GM18870 (cell line): ENCODE measurements at regions not wholly inside any gene's neighbourhood (a gene's known extent, or its start where the extent isn't known, plus 50 kb on each side); places are given as distances from the start of the nearest gene placed in this dataset.

Experiments used
- ATAC-seq: cut with Tn5 transposase; IDR thresholded peaks from one replicate; pipeline ENCODE4 v1.9.1; 2021; ENCODE audit warnings: moderate library complexity; ENCODE audit not compliant: unreplicated experiment

- ATAC-seq = no peak
These were observed 327.2 kb upstream of the ZFP64 start for GRCh38 chr20:52518735-52519134.

DNA sequence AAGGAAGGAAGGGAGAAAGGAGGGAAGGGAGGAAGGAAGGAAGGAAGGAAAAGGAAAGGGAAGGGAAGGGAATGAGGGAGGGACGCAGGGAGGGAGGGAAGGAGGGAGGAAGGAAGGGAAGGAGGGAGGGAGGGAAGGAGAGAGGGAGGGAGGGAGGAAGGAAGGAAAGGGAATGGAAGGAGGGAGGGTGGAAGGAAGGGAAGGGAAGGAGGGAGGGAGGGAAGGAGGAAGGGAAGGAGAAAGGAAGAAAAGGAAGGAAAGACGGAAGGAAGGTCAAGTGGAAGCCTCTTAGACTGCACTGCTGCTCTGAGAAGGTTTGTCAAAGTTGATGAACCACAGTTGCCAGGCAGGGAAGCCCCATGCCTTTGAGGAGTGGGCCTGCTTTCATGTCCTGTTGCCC, 324.3 kb upstream of the ZFP64 start:
- ATAC-seq = no peak

- ATAC-seq = no peak
These were observed 308.6 kb upstream of the ZFP64 start for GRCh38 chr20:52500157-52500556.

DNA sequence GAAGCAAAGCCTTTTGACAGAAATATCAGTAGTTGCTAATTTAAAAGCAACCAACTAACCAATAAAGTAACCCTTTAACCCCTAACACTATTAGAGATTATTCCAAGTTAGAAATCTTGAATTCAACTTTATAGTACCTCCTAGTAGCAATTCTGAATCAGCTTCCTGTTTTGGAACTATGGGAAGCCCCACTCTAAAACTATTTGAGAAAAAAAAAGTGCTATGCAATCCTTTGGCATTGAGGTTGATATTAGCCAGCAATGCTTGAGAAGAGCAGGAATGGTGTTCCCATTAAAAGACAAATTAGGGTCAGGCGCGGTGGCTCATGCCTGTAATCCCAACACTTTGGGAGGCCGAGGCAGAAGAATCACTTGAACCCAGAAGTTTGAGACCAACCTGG, 306.2 kb upstream of the ZFP64 start:
- no peak for ATAC-seq

- ATAC-seq = no peak
These were observed 304.6 kb upstream of the ZFP64 start for GRCh38 chr20:52496191-52496590.

DNA sequence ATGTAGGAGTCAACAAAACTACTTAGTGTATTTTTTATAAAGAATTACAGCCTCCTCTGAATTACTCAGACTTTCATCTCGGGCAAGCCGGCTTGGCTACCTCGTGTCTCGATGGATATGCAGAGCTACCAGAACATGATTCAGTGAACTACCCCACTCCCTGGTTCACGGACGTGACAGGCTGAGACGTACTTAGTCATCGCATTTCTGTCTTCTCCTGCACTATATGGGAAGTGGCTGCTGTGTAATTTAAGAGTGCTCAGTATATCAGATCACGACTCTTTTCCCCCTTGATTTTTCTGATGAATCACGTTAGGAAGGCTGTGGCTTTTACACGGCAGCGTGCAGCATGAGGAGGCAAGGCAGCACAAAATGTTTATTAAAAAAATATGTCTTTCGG, 302.7 kb upstream of the ZFP64 start:
- no peak for ATAC-seq

DNA sequence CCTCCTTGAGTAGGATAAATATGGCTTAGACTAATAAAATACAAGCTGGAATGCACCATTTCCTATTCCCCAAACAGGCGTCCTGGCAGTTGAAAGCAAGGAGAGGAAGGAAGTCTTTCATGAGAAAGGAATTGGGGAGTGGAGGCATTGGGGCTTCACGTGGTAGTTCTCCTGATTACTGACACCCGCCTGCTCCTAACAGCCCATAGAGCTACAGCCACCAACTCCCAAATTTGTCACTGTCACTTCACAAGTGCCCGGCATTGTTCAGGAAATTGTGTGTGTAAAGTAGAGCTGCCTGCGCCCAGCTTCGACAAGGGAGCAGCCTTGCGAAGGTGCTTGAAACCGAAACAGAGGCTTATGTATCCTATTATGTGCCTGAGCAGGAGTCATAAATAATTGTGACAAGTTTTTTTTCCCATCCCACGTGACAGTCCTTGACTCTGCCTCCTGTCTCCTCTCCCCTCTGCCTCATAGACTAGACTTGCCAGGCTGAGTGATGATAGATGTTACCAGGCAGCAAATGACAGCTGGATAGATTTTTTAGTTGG, 301.7 kb upstream of the ZFP64 start:
- no peak for ATAC-seq

DNA sequence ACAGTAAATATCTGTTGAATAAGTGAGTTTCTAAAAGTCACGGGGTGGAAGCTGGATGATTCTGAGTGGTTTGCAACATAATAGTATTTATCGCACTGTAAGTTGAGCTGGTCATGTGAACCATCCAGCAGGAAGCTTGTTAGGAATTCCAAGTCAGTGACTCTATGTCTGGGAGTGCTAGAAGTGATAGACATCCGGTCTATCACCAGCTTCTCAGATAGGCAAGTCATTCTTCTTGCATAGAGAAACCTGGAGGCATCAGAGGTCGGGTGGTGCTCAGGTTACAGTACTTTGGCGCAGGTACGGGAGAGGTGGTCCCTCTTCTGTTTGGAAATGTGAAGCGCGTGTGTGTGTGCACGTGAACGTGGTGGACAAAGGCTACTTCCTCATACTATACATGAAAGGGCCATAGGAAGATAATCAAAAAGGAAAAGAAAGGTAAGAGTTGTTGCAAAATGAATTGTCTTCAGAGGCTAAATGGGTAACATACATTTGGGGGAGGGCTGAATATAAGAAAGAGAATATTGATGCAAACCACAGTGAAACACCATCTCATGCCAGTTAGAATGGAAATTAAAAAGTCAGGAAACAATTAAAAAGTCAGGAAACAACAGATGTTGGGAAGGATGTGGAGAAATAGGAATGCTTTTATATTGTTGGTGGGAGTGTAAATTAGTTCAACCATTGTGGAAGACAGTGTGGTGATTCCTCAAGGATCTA, 299.3 kb upstream of the ZFP64 start:
- ATAC-seq = no peak

- no peak for ATAC-seq
These were observed 292.9 kb upstream of the ZFP64 start for GRCh38 chr20:52484438-52484837.

DNA sequence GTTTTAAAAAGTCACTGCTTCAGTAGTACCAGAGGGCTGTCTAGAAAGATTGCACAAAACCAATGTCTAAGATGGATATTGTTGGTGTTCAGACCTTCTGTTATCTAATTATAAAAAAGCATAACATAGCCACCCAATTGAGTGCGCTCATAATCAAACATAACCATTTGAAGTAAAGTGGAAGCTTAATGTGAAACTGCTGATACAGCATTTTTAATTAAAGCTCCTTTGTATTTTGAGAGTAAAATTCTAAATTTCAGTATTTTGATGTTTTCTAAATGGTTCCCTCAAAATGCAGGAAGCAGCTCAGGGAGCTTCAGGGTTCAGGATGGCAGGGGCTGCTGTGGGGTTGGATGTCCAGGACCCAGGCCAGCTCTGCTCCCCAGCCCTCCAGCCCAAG, 291.8 kb upstream of the ZFP64 start:
- ATAC-seq = no peak

DNA sequence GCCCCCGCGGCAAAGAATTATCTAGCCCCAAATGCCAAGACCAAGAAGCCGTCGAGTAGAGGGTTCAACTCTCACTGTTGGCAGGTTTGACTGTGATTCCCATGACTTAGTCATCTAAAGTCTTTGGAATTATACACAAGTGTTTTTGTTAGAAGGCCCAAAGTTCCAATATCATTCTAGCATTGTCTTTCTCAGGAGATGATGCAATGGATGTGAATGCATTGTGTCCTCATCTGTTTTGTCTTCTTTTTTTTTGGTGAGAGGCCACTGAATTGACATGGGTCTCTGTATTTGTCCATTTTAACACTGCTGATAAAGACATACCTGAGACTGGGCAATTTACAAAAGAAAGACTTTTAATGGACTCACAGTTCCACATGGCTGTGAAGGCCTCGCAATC, 290.5 kb upstream of the ZFP64 start:
- ATAC-seq = no peak

DNA sequence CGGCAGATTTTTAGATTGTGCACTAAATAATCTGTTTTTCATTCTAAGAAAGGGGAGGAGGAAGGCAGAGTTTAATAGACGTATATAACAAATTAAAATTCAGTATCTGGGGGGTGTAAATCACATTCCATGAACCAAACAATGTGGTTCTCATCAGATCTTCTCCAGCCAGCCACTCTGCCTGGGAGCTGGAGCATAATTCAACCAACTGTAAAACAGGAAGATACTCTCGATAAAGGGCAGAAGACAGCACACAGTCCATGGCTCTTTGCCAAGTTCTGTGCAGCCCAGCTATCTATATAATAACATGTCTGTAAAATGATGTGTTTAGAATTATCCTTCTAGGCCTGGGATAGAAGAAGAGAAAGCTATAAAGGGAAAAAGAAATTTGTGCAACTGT, 289.9 kb upstream of the ZFP64 start:
- no peak for ATAC-seq

DNA sequence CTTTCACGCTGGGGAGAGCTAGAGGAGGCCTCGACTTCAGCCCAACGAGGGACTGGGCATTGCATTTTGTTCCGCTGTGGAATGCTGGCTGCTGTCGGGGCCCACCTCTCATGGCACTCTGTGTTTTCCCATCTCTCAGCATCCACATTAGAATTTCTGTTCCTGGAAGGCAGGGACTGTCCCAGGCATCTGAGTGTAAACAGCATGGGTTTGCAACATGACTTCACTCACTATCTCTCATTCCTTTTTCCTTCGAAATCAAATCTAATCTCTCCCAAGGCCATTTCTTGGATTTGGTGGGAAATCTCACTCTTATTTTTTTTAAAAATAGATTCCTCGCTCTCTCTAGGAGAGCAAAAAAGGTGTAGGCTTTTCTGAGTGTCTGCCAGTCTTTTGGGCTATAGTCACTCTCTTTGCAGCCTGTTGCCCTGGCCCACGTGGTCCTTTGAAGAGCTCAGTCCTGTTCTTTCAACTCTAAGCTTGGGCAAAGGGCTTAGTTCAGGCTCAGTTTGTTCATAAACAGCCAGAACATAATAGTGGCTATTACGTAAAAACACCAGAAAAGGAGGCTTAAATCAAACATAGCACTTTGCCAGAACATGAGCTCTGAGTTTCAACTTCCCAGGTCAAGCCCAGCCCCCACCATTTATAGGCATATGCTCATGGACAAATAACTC, 284.6 kb upstream of the ZFP64 start:
- ATAC-seq = no peak

DNA sequence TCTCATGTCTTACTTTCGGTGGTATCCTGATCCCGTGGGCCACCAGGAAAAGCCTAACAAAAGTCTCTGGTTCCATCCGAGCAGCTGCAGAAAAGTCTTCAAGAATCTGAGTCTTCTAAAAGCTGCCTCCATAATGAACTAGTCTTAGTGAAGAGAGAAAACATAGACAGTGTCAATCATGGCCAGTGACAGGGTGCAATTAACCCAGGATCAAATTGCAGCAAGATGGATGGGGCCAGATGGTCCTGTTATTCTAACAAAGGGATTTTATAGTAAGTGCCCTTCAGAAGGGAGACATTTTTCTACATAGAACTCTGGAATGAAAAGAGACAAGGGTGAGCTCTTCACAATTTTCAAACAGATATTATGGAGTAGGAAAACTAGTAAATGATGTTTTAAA, 281.6 kb upstream of the ZFP64 start:
- no peak for ATAC-seq

GRCh38 chr20:52470561-52470960, 279.0 kb upstream of the ZFP64 start:
- no peak for ATAC-seq

DNA sequence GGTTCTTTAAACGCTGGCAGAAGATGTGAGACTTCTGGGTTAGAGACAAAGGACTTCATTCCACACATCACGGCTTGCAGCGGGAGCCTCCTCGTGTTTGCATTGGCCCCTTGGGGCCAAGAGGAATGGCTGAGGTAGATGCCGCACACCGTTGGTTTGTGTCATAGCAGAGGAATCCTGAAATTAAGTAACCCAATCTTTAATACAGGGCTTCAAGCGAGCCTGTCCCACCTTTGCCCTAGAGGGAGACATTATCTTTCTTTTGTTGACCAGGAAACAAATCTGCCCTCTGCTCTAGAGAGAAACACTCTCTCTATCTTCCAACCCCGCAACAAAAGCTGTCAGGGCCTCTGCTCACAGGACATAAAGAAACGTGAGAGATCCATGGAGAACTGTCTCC, 277.5 kb upstream of the ZFP64 start:
- no peak for ATAC-seq

DNA sequence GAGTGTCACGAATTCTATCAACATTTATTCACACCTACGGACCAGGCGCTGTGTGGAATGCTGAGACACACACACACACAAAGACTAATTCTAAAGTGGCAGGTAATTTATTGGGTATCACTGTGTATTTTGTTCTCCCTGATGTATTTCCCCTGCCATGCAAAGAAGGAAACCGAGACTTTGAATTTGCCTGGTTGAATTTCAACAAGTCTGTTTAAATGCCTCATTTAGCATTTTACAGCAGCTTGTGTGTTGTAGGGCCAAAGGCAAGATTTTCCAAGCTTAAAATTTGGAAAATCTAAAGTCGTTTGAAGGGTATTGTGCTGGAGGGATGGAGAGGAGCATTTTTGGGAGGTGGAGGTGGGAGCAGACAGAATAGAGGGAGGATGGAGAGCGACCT, 274.4 kb upstream of the ZFP64 start:
- ATAC-seq = no peak

- ATAC-seq = no peak
These were observed 270.0 kb upstream of the ZFP64 start for GRCh38 chr20:52461582-52461981.

GRCh38 chr20:52459150-52459549, 267.6 kb upstream of the ZFP64 start:
- ATAC-seq = no peak

GRCh38 chr20:52457826-52458225, 266.2 kb upstream of the ZFP64 start:
- no peak for ATAC-seq

- no peak for ATAC-seq
These were observed 263.1 kb upstream of the ZFP64 start for GRCh38 chr20:52454660-52455059.

DNA sequence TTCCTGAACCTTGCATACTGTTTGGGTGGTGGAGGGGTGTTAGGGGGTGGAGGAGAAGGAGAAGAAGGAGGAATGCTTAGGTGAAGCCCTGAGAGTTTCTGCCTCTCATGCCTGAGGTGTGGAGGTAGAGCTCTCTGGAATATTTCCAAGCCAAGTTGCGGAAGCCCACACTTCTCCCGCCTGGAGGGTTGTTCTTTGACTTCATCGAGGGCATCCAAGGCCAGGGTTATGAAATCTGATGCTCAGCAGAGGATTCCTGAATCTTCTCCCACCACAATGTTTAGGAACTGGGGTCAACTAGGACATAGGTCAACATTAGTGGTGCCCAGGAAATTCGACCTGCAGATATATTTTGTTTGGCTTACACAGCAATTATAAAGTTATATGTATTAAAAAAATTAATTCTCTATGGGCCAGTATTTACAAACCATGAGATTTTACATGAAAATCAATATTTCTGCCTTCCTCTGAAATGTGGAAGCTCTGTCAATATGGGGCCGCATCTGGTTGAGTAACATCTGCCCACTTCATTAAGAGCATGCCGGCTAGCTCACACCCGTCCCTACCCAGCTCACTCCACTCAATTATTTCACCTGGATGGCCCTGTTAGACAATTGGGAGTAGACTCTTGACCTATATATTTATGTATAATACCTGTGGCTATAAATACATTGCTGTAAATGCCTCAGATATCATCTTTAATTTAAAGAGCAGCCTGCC, 257.1 kb upstream of the ZFP64 start:
- ATAC-seq = no peak
